HepG2 (cell line): ENCODE measurements at regions not wholly inside any gene's neighbourhood (a gene's known extent, or its start where the extent isn't known, plus 50 kb on each side); places are given as distances from the start of the nearest gene placed in this dataset.

ENCODE experiments used
- ATAC-seq: fragments of 200-7000 bp; cut with Tn5 transposase; 3 replicates; pipeline ENCODE4 v1.9.1; 2020; ENCODE audit warnings: mild to moderate bottlenecking, moderate library complexity
- BruUV-seq: library from RNA; stranded (reverse); fragments of 400-500 nt; replicated peaks from 2 replicates; lab custom pipeline; 2021; lab: Mats Ljungman, UMichigan
- CTCF ChIA-PET: fragments of 300-600 bp; formaldehyde crosslinking; extraction: SDS; loops from one replicate; lab custom pipeline; 2021; ENCODE audit warnings: low total read pairs, inconsistent platforms, low intra/inter-chr PET ratio; lab: Yijun Ruan, JAX
- POLR2A ChIA-PET: fragments of 350-600 bp; sonication (Branson Sonifier 250); formaldehyde crosslinking; loops from one replicate; lab custom pipeline; 2020; ENCODE audit warnings: antibody characterized with exemption, inconsistent platforms; lab: Yijun Ruan, JAX
- DNase-seq: peaks from one replicate; pipeline ENCODE4 v3.0.0-alpha.2; 2015; ENCODE audit warnings: low spot score
- FAIRE-seq: peaks from 3 replicates; lab custom pipeline; 2011; peaks lifted over from hg19 to GRCh38; lab: Jason Lieb, UNC
- H2AFZ ChIP-seq: one replicate; pipeline ENCODE4 v1.6.1; 2011; ENCODE audit warnings: low read length, inconsistent platforms
- H3K27ac ChIP-seq: fragments of 300-600 bp; 3 replicates; pipeline ENCODE4 v1.8.0; 2011; ENCODE audit warnings: mixed run types, mild to moderate bottlenecking, mixed read lengths, low read length, inconsistent platforms; ENCODE audit not compliant: insufficient read depth; ENCODE audit errors: extremely low read length
- H3K27me3 ChIP-seq, 2 experiments: fragments of 200-600 bp in 1 of 2; 2 replicates in 1 of 2; 3 replicates in 1 of 2; pipeline versions ENCODE4 v1.6.0 to v1.8.0; 2011; ENCODE audit warnings: low read length in 2 of 2, mild to moderate bottlenecking in 2 of 2, moderate library complexity in 2 of 2, inconsistent platforms in 1 of 2; ENCODE audit not compliant: insufficient read depth in 2 of 2, control insufficient read depth in 1 of 2
- H3K36me3 ChIP-seq, 2 experiments: fragments of 200-600 bp in 1 of 2; replicated peaks in 1 of 2; 2 replicates in 1 of 2; 3 replicates in 1 of 2; pipeline versions ENCODE4 v1.5.1 to v1.8.0; 2011; ENCODE audit warnings: low read length in 2 of 2, inconsistent platforms in 1 of 2; ENCODE audit not compliant: insufficient read depth in 2 of 2, control insufficient read depth in 1 of 2
- H3K4me1 ChIP-seq: 2 replicates; pipeline ENCODE4 v1.5.1; 2012; ENCODE audit warnings: low read length, inconsistent platforms; ENCODE audit not compliant: insufficient read depth
- H3K4me2 ChIP-seq: 2 replicates; pipeline ENCODE4 v1.6.0; 2011; ENCODE audit warnings: low read depth, low read length, inconsistent platforms
- H3K4me3 ChIP-seq, 3 experiments: fragments of 200-600 bp in 1 of 3; sonication (generic), shearing (Covaris generic) in 1 of 3; replicated peaks in 1 of 3; 2 replicates each; pipeline ENCODE4 v1.5.1; 2011 to 2016; ENCODE audit warnings: low read length in 3 of 3, inconsistent platforms in 2 of 3, low read depth in 2 of 3, mild to moderate bottlenecking in 2 of 3, control low read depth in 1 of 3, mixed read lengths in 1 of 3; ENCODE audit not compliant: insufficient read depth in 1 of 3
- H3K79me2 ChIP-seq: one replicate; pipeline ENCODE4 v1.6.1; 2011; ENCODE audit warnings: low read length, inconsistent platforms; ENCODE audit not compliant: insufficient read depth
- H3K9ac ChIP-seq: 2 replicates; pipeline ENCODE4 v1.6.0; 2011; ENCODE audit warnings: mild to moderate bottlenecking, low read depth, low read length, inconsistent platforms; ENCODE audit not compliant: insufficient read depth
- H3K9me3 ChIP-seq: 2 replicates; pipeline ENCODE4 v1.5.1; 2012; ENCODE audit warnings: mild to moderate bottlenecking, low read length
- H4K20me1 ChIP-seq: 2 replicates; pipeline ENCODE4 v1.6.0; 2011; ENCODE audit warnings: inconsistent platforms, mild to moderate bottlenecking, low read length, moderate library complexity; ENCODE audit not compliant: insufficient read depth
- ARNT2 ChIP-seq: sonication (generic); formaldehyde crosslinking; IDR thresholded peaks from 2 replicates; pipeline ENCODE4 v1.8.0; 2022; ENCODE audit warnings: mild to moderate bottlenecking, low read depth, missing genetic modification reagents, moderate library complexity
- CENPT ChIP-seq: sonication (generic); formaldehyde crosslinking; IDR thresholded peaks from 2 replicates; pipeline ENCODE4 v1.8.0; 2022; ENCODE audit warnings: low read depth, mild to moderate bottlenecking, moderate library complexity, missing genetic modification reagents
- GATAD2A ChIP-seq: IDR thresholded peaks from 2 replicates; pipeline ENCODE4 v1.6.1; 2016
- MBD4 ChIP-seq: IDR thresholded peaks from 2 replicates; pipeline ENCODE4 v1.6.1; 2012; ENCODE audit warnings: low read length, inconsistent platforms, borderline replicate concordance
- NR2F2 ChIP-seq: IDR thresholded peaks from 2 replicates; pipeline ENCODE4 v1.6.1; 2012; ENCODE audit warnings: low read depth, inconsistent platforms, borderline replicate concordance
- SP5 ChIP-seq: IDR thresholded peaks from 2 replicates; pipeline ENCODE4 v1.6.1; 2016; ENCODE audit warnings: low read depth, borderline replicate concordance
- THAP11 ChIP-seq: IDR thresholded peaks from 2 replicates; pipeline ENCODE4 v1.6.1; 2016; ENCODE audit warnings: missing biosample characterization, missing genetic modification reagents
- ZBTB8A ChIP-seq: sonication (generic); formaldehyde crosslinking; IDR thresholded peaks from 2 replicates; pipeline ENCODE4 v1.4.0; 2020; ENCODE audit warnings: mild to moderate bottlenecking, low read depth, missing genetic modification reagents, borderline replicate concordance
- ZNF333 ChIP-seq: sonication (generic); formaldehyde crosslinking; IDR thresholded peaks from 2 replicates; pipeline ENCODE4 v1.4.0; 2020; ENCODE audit warnings: mild to moderate bottlenecking, missing genetic modification reagents, borderline replicate concordance
- ZNF530 ChIP-seq: sonication (generic); formaldehyde crosslinking; IDR thresholded peaks from 2 replicates; pipeline ENCODE4 v1.5.0; 2020; ENCODE audit warnings: low read depth, mild to moderate bottlenecking, missing genetic modification reagents
- WGBS: methylation state at CpG from one replicate; pipeline ENCODE4 v1.1.6; 2017; ENCODE audit warnings: low lambda C conversion rate; 5-methylcytosine and 5-hydroxymethylcytosine counted together
- in situ Hi-C: cut with HindIII; loops from 2 replicates; pipeline ENCODE4 v1.10.0; 2017; ENCODE audit warnings: low pct_unique_long_range_greater_than_20kb; ENCODE audit not compliant: extremely low pct_ligation_motif_present
- intact Hi-C: fragments of 100-400 bp; cut with micrococcal nuclease; formaldehyde crosslinking; loops from one replicate; pipeline ENCODE4 v1.10.0; 2022; ENCODE audit not compliant: unreplicated experiment
- TF ChIP-seq, protein P1 (sequence below): sonication (generic); formaldehyde crosslinking; IDR thresholded peaks from 2 replicates; pipeline ENCODE4 v1.4.0; 2020; ENCODE audit warnings: missing genetic modification reagents
- TF ChIP-seq, protein P2 (sequence below): IDR thresholded peaks from 2 replicates; pipeline ENCODE4 v1.4.0; 2020; ENCODE audit warnings: mild to moderate bottlenecking, missing genetic modification reagents
- TF ChIP-seq, protein P3 (sequence below): sonication (generic); formaldehyde crosslinking; IDR thresholded peaks from 2 replicates; pipeline ENCODE4 v1.5.0; 2020; ENCODE audit warnings: missing genetic modification reagents
- TF ChIP-seq, protein P4 (sequence below): sonication (generic); formaldehyde crosslinking; IDR thresholded peaks from 2 replicates; pipeline ENCODE4 v1.8.0; 2022; ENCODE audit warnings: mild to moderate bottlenecking, missing genetic modification reagents, moderate library complexity

DNA sequence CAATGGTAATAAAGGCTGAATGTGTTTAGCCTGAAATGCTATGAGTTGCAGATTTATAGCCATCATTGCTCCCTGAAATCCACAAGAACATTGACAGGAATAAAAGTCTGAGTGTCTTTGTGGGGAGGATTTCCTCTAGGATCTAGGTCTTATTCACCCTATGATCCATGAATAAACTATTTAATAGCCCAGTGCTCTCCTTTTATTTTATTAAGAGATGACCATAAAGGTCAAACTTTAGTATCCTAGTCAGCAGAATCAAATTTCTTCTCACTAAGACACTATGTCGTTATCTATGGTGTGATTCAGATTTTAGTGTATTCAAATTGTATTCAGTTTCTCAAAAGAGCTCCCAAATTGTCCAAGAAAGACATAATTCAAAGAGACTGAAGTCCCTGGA lies 67.8 kb upstream of the AKR1E2 start (continued):
- TF ChIP-seq GATAD2A (CRISPR knock-in tag) (no peak), NR2F2 (no peak)
- TF ChIP-seq, protein P1, sequence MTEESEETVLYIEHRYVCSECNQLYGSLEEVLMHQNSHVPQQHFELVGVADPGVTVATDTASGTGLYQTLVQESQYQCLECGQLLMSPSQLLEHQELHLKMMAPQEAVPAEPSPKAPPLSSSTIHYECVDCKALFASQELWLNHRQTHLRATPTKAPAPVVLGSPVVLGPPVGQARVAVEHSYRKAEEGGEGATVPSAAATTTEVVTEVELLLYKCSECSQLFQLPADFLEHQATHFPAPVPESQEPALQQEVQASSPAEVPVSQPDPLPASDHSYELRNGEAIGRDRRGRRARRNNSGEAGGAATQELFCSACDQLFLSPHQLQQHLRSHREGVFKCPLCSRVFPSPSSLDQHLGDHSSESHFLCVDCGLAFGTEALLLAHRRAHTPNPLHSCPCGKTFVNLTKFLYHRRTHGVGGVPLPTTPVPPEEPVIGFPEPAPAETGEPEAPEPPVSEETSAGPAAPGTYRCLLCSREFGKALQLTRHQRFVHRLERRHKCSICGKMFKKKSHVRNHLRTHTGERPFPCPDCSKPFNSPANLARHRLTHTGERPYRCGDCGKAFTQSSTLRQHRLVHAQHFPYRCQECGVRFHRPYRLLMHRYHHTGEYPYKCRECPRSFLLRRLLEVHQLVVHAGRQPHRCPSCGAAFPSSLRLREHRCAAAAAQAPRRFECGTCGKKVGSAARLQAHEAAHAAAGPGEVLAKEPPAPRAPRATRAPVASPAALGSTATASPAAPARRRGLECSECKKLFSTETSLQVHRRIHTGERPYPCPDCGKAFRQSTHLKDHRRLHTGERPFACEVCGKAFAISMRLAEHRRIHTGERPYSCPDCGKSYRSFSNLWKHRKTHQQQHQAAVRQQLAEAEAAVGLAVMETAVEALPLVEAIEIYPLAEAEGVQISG (CRISPR knock-in tag): no peak

DNA sequence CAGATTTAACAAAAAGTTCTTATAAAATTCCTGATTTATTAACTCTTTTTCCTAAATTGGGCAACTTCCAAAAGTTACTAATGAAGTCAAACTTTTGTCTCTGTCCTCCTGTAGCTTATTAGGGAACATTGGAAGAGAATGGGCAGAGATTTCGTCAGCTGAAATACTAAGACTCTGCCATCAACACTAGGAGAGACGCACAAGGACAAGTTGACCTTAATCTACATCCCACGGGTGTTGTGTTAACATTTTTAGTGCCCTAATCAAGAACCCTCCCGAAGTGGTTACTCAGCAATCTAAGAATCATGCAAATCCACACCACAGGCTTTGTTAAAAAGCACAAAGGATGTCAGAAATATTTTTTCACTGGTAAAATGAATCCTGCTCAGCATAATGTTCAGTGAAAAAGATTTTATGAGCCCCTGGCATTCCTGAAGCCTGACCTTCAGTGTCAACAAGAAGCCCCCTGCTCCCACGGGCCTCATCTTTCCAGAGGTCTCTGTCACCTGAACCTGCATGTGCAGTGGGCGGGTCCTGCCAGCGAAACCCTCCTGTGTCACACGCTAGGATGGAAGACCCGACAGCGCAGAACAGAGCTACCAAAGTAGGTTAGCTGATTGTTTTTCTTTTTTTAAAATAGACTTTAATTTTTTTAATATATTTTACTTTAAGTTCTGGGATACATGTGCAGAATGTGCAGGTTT lies 70.6 kb upstream of the AKR1E2 start:
- WGBS: 41% methylated on average over 10 of the region's 10 CpGs
- ChIA-PET POLR2A (no interaction called here), CTCF (no interaction called here)
- peaks cover 2 to 12% of the 10 kb centered on the region in 2 experiments; a peak in 3 of 5 replicates for H3K27me3 ChIP-seq
- FAIRE-seq (no peak), DNase-seq (no peak), ATAC-seq (no peak)
- no peaks in the 10 kb centered on the region for H3K79me2 ChIP-seq
- H3K9ac ChIP-seq: no peak overlapping the region
- no peaks in the 10 kb centered on the region for H3K9me3 ChIP-seq
- BruUV-seq: no TSS peak
- H3K4me3 ChIP-seq: no peak overlapping the region
- H3K36me3 ChIP-seq: no peaks in the 10 kb centered on the region
- H2AFZ ChIP-seq: no peak overlapping the region
- H3K27ac ChIP-seq: no peak overlapping the region
- in situ Hi-C loops: no loop called here
- no peak overlapping the region for H3K4me2 ChIP-seq
- no peaks in the 10 kb centered on the region for H4K20me1 ChIP-seq
- intact Hi-C loops: no loop called here
- no peaks in the 10 kb centered on the region for H3K4me1 ChIP-seq
- TF ChIP-seq, protein P2, sequence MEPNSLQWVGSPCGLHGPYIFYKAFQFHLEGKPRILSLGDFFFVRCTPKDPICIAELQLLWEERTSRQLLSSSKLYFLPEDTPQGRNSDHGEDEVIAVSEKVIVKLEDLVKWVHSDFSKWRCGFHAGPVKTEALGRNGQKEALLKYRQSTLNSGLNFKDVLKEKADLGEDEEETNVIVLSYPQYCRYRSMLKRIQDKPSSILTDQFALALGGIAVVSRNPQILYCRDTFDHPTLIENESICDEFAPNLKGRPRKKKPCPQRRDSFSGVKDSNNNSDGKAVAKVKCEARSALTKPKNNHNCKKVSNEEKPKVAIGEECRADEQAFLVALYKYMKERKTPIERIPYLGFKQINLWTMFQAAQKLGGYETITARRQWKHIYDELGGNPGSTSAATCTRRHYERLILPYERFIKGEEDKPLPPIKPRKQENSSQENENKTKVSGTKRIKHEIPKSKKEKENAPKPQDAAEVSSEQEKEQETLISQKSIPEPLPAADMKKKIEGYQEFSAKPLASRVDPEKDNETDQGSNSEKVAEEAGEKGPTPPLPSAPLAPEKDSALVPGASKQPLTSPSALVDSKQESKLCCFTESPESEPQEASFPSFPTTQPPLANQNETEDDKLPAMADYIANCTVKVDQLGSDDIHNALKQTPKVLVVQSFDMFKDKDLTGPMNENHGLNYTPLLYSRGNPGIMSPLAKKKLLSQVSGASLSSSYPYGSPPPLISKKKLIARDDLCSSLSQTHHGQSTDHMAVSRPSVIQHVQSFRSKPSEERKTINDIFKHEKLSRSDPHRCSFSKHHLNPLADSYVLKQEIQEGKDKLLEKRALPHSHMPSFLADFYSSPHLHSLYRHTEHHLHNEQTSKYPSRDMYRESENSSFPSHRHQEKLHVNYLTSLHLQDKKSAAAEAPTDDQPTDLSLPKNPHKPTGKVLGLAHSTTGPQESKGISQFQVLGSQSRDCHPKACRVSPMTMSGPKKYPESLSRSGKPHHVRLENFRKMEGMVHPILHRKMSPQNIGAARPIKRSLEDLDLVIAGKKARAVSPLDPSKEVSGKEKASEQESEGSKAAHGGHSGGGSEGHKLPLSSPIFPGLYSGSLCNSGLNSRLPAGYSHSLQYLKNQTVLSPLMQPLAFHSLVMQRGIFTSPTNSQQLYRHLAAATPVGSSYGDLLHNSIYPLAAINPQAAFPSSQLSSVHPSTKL: no peak
- TF ChIP-seq, protein P3, sequence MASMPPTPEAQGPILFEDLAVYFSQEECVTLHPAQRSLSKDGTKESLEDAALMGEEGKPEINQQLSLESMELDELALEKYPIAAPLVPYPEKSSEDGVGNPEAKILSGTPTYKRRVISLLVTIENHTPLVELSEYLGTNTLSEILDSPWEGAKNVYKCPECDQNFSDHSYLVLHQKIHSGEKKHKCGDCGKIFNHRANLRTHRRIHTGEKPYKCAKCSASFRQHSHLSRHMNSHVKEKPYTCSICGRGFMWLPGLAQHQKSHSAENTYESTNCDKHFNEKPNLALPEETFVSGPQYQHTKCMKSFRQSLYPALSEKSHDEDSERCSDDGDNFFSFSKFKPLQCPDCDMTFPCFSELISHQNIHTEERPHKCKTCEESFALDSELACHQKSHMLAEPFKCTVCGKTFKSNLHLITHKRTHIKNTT (CRISPR knock-in tag): no peak
- TF ChIP-seq, protein P4, sequence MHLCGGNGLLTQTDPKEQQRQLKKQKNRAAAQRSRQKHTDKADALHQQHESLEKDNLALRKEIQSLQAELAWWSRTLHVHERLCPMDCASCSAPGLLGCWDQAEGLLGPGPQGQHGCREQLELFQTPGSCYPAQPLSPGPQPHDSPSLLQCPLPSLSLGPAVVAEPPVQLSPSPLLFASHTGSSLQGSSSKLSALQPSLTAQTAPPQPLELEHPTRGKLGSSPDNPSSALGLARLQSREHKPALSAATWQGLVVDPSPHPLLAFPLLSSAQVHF: no peak
- TF ChIP-seq ZBTB8A: no peak
- no peak for TF ChIP-seq SP5
- TF ChIP-seq ARNT2: no peak
- no peak for TF ChIP-seq THAP11
- TF ChIP-seq MBD4: no peak
- TF ChIP-seq ZNF333 (CRISPR knock-in tag): no peak
- TF ChIP-seq CENPT: no peak
- TF ChIP-seq ZNF530 (CRISPR knock-in tag): no peak
